Effector memory CD4-positive, alpha-beta T cell (primary cell): ENCODE measurements at regions not wholly inside any gene's neighbourhood (a gene's known extent, or its start where the extent isn't known, plus 50 kb on each side); places are given as distances from the start of the nearest gene placed in this dataset.

ENCODE experiments used
- DNase-seq, 3 donors: peaks; one replicate each; pipeline ENCODE4 v3.0.0-alpha.2; 2020
- H3K27ac ChIP-seq: 2 replicates; pipeline ENCODE4 v1.7.0; 2013; ENCODE audit warnings: mild to moderate bottlenecking, low read length, moderate library complexity; ENCODE audit not compliant: insufficient read depth, poor library complexity, severe bottlenecking
- H3K27me3 ChIP-seq: replicated peaks from 2 replicates; pipeline ENCODE4 v1.7.0; 2013; ENCODE audit warnings: mild to moderate bottlenecking, low read length; ENCODE audit not compliant: insufficient read depth, control insufficient read depth, poor library complexity, severe bottlenecking
- H3K36me3 ChIP-seq: 2 replicates; pipeline ENCODE4 v1.7.0; 2013; ENCODE audit warnings: mild to moderate bottlenecking, low read length, moderate library complexity; ENCODE audit not compliant: control insufficient read depth, insufficient read depth
- H3K4me1 ChIP-seq: 2 replicates; pipeline ENCODE4 v1.7.0; 2013; ENCODE audit warnings: low read length, mild to moderate bottlenecking; ENCODE audit not compliant: control insufficient read depth, insufficient read depth, poor library complexity, severe bottlenecking
- H3K4me3 ChIP-seq: 2 replicates; pipeline ENCODE4 v1.7.0; 2013; ENCODE audit warnings: low read length, low read depth, mild to moderate bottlenecking; ENCODE audit not compliant: insufficient read depth, poor library complexity, severe bottlenecking
- H3K9me3 ChIP-seq: 2 replicates; pipeline ENCODE4 v1.7.0; 2013; ENCODE audit warnings: mild to moderate bottlenecking, low read length, moderate library complexity; ENCODE audit not compliant: control insufficient read depth

DNA sequence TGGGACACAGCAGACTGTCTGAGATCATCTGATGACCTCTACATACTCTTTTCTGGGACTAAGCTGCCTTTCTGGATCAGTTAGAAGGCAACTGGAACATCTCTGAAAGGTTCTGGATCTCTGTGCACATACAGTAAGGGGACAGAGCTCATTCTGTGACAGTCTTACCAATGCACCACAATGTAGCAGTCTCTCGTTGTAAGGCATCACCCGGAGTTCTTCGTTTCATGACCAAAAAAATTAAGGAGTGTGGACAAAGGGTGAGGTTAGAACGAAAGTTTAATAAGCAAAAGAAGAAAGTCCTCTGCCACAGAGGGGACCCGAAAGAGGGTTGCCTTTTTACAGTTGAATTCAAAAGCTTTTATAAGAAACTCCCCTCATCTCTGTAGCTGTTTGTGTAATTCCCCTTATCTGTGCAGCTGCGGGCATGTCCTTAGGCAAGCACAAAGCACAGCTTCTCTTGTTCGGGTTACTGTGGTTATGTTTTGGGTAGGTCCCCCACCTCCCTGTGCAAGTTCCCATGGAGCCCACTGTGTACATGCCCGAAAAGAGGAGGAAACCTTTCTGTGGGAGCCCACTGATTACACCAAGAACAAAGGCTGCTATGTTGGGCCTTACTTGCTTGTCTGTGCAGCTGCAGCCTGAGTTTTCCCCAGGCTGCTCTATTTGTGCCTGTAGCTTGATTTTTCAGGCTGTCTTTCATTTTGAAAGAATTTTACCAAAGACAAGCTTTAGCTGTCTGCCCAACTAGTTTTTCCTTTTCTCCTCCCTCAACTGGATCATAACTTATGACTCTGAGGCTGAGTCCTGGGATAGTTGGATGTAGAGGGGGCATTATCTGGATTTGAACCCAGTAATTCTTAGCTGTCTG lies 53.1 kb upstream of the CACNA1E start:
- no peaks in the 10 kb centered on the region for H3K9me3 ChIP-seq
- no peak for DNase-seq
- no peak overlapping the region for H3K4me3 ChIP-seq
- no peaks in the 10 kb centered on the region for H3K36me3 ChIP-seq
- H3K4me1 ChIP-seq, result no peaks in the 10 kb centered on the region
- no peak overlapping the region for H3K27ac ChIP-seq
- no peaks in the 10 kb centered on the region for H3K27me3 ChIP-seq
